ENCODE measurements at regions not wholly inside any gene's neighbourhood (a gene's known extent, or its start where the extent isn't known, plus 50 kb on each side); places are given as distances from the start of the nearest gene placed in this dataset.

GRCh38 chr12:127421614-127422013 lies 845.4 kb upstream of the TMEM132C start:
- H3K27me3 Mint-ChIP-seq (ENCODE audit: insufficient read depth, low read depth) = peaks cover 4% of the 10 kb centered on the region
- H3K4me1 Mint-ChIP-seq = no peaks in the 10 kb centered on the region
- TF ChIP-seq CTCF (IDR thresholded peaks at IDR 0.05) = no peak
- TF ChIP-seq EZH2 (IDR thresholded peaks at IDR 0.05) = no peak
- no peak for TF ChIP-seq EZH2phosphoT487 (IDR thresholded peaks at IDR 0.05)
- H3K36me3 ChIP-seq = no peaks in the 10 kb centered on the region
- no peak for DNase-seq (ENCODE audit: low spot score)
- H3K36me3 Mint-ChIP-seq = no peaks in the 10 kb centered on the region
- H3K9ac ChIP-seq = no peak overlapping the region
- H3K4me3 ChIP-seq = no peak overlapping the region
- H3K79me2 ChIP-seq (ENCODE audit: low read depth) = no peaks in the 10 kb centered on the region
- no peaks in the 10 kb centered on the region for H3K27me3 ChIP-seq
- no peak overlapping the region for H3K4me2 ChIP-seq
- peaks cover 3% of the 10 kb centered on the region for H3K9me3 Mint-ChIP-seq
- no peak overlapping the region for H3K27ac ChIP-seq
- H3K4me3 Mint-ChIP-seq = no peak overlapping the region
- peaks cover under 1% of the 10 kb centered on the region for H3K4me1 ChIP-seq
- no peak overlapping the region for H2AFZ ChIP-seq (replicated peaks)
- no peaks in the 10 kb centered on the region for H3K9me3 ChIP-seq (ENCODE audit: low read depth)
- H3F3A ChIP-seq (ENCODE audit: low read depth) = no peaks in the 10 kb centered on the region
- no peaks in the 10 kb centered on the region for H4K20me1 ChIP-seq (ENCODE audit: low read depth)
- no peak overlapping the region for H3K27ac Mint-ChIP-seq

- Histone ChIP-seq H3K4me3 (no peak overlapping the region), H2AFZ (replicated peaks) (no peak overlapping the region), H3K4me2 (no peak overlapping the region), H3K27me3 (no peaks in the 10 kb centered on the region), H3K36me3 (no peaks in the 10 kb centered on the region), H3K9me3 (ENCODE audit: low read depth) (no peaks in the 10 kb centered on the region), H4K20me1 (ENCODE audit: low read depth) (no peaks in the 10 kb centered on the region), H3K27ac (no peak overlapping the region), H3K9ac (no peak overlapping the region), H3K79me2 (ENCODE audit: low read depth) (no peaks in the 10 kb centered on the region), H3K4me1 (no peaks in the 10 kb centered on the region), H3F3A (ENCODE audit: low read depth) (no peaks in the 10 kb centered on the region)
- TF ChIP-seq EZH2phosphoT487 (IDR thresholded peaks at IDR 0.05) (no peak), EZH2 (IDR thresholded peaks at IDR 0.05) (no peak), CTCF (IDR thresholded peaks at IDR 0.05) (no peak)
- Mint-ChIP-seq H3K9me3 (no peaks in the 10 kb centered on the region), H3K4me3 (no peak overlapping the region), H3K27ac (no peak overlapping the region), H3K27me3 (ENCODE audit: insufficient read depth, low read depth) (peaks cover 10% of the 10 kb centered on the region), H3K4me1 (no peaks in the 10 kb centered on the region), H3K36me3 (no peaks in the 10 kb centered on the region)
- DNase-seq (ENCODE audit: low spot score) = no peak
Observed at GRCh38 chr12:127422935-127423566, 843.9 kb upstream of the TMEM132C start.

GRCh38 chr12:127425474-127425873 lies 841.5 kb upstream of the TMEM132C start:
- Mint-ChIP-seq H3K4me1 (no peaks in the 10 kb centered on the region), H3K27ac (no peak overlapping the region), H3K9me3 (no peaks in the 10 kb centered on the region), H3K36me3 (no peaks in the 10 kb centered on the region), H3K27me3 (ENCODE audit: insufficient read depth, low read depth) (peaks cover 15% of the 10 kb centered on the region), H3K4me3 (no peak overlapping the region)
- Histone ChIP-seq H3K27ac (no peak overlapping the region), H3K9me3 (ENCODE audit: low read depth) (no peaks in the 10 kb centered on the region), H2AFZ (replicated peaks) (no peak overlapping the region), H3K4me1 (no peaks in the 10 kb centered on the region), H3K9ac (no peak overlapping the region), H3K27me3 (no peaks in the 10 kb centered on the region), H3K36me3 (no peaks in the 10 kb centered on the region), H3K79me2 (ENCODE audit: low read depth) (no peaks in the 10 kb centered on the region), H3K4me3 (no peak overlapping the region), H3F3A (ENCODE audit: low read depth) (no peaks in the 10 kb centered on the region), H4K20me1 (ENCODE audit: low read depth) (no peaks in the 10 kb centered on the region), H3K4me2 (no peak overlapping the region)
- no peak for DNase-seq (ENCODE audit: low spot score)
- TF ChIP-seq EZH2 (IDR thresholded peaks at IDR 0.05) (no peak), CTCF (IDR thresholded peaks at IDR 0.05) (no peak), EZH2phosphoT487 (IDR thresholded peaks at IDR 0.05) (no peak)
